OCI-LY7 (cell line): ENCODE measurements at regions not wholly inside any gene's neighbourhood (a gene's known extent, or its start where the extent isn't known, plus 50 kb on each side); places are given as distances from the start of the nearest gene placed in this dataset.

Experiments
- BruUV-seq: library from RNA; stranded (reverse); fragments of 400-500 nt; replicated peaks from 2 replicates; lab custom pipeline; 2021; lab: Mats Ljungman, UMichigan
- CTCF ChIA-PET: fragments of 300-600 bp; sonication (Branson Sonifier 250); formaldehyde crosslinking; loops from one replicate; lab custom pipeline; 2022; ENCODE audit warnings: antibody characterized with exemption; ENCODE audit not compliant: unreplicated experiment; lab: Charles Lee
- POLR2A ChIA-PET: fragments of 300-600 bp; sonication (Branson Sonifier 250); formaldehyde crosslinking; loops from one replicate; lab custom pipeline; 2022; ENCODE audit warnings: antibody characterized with exemption; lab: Charles Lee
- DNase-seq: peaks from one replicate; pipeline ENCODE4 v3.0.0-alpha.2; 2015; ENCODE audit warnings: low spot score
- H2AFZ ChIP-seq: fragments of 200-600 bp; sonication (generic), shearing (Covaris generic); 2 replicates; pipeline ENCODE4 v1.6.1; 2014; ENCODE audit warnings: mild to moderate bottlenecking, antibody characterized with exemption, low read length, moderate library complexity
- H3K27ac ChIP-seq: fragments of 200-600 bp; sonication (generic); 2 replicates; pipeline ENCODE4 v1.5.1; 2014; ENCODE audit warnings: mixed run types, low read depth, mild to moderate bottlenecking, moderate library complexity, low read length, inconsistent platforms; ENCODE audit not compliant: poor library complexity, severe bottlenecking
- H3K36me3 ChIP-seq: fragments of 200-600 bp; sonication (generic); 2 replicates; pipeline ENCODE4 v1.6.1; 2014; ENCODE audit warnings: mild to moderate bottlenecking, antibody characterized with exemption, low read length, moderate library complexity, mixed read lengths; ENCODE audit not compliant: insufficient read depth
- H3K4me1 ChIP-seq: fragments of 200-600 bp; sonication (generic); 2 replicates; pipeline ENCODE4 v1.5.1; 2014; ENCODE audit warnings: mild to moderate bottlenecking, low read length; ENCODE audit not compliant: insufficient read depth, poor library complexity, severe bottlenecking
- H3K4me2 ChIP-seq: fragments of 200-600 bp; sonication (generic); 2 replicates; pipeline ENCODE4 v1.6.1; 2014; ENCODE audit warnings: mild to moderate bottlenecking, low read length
- H3K4me3 ChIP-seq: fragments of 200-600 bp; sonication (generic); 2 replicates; pipeline ENCODE4 v1.5.1; 2014; ENCODE audit warnings: mild to moderate bottlenecking, low read depth, low read length; ENCODE audit not compliant: poor library complexity, severe bottlenecking
- H3K79me2 ChIP-seq: fragments of 200-600 bp; sonication (generic); 2 replicates; pipeline ENCODE4 v1.6.1; 2016; ENCODE audit warnings: low read depth, mild to moderate bottlenecking, low read length, moderate library complexity, mixed read lengths; ENCODE audit not compliant: insufficient read depth
- H3K9me2 ChIP-seq: fragments of 200-600 bp; sonication (generic); 2 replicates; pipeline ENCODE4 v1.6.1; 2016; ENCODE audit warnings: mild to moderate bottlenecking, low read length, mixed read lengths; ENCODE audit not compliant: insufficient read depth
- H3K9me3 ChIP-seq: fragments of 200-600 bp; sonication (generic); 2 replicates; pipeline ENCODE4 v1.6.1; 2014; ENCODE audit warnings: mild to moderate bottlenecking, mixed run types, low read length, mixed read lengths
- H4K20me1 ChIP-seq: fragments of 200-600 bp; sonication (generic); 2 replicates; pipeline ENCODE4 v1.6.1; 2014; ENCODE audit warnings: mild to moderate bottlenecking, antibody characterized with exemption, low read length, moderate library complexity, mixed read lengths; ENCODE audit not compliant: insufficient read depth
- EZH2phosphoT487 ChIP-seq: fragments of 200-600 bp; sonication (generic); IDR thresholded peaks from 2 replicates; pipeline ENCODE4 v1.6.1; 2018; ENCODE audit warnings: low read depth, borderline replicate concordance, mild to moderate bottlenecking, mixed run types, antibody characterized with exemption, low read length, moderate library complexity, mixed read lengths
- intact Hi-C: fragments of 100-400 bp; cut with micrococcal nuclease; formaldehyde crosslinking; loops from one replicate; pipeline ENCODE4 v1.10.0; 2022; ENCODE audit not compliant: unreplicated experiment
- TF ChIP-seq, protein P1 (sequence below): fragments of 200-600 bp; sonication (generic); conservative IDR thresholded peaks from 2 replicates; pipeline ENCODE4 v1.5.1; 2014; ENCODE audit warnings: mild to moderate bottlenecking, antibody characterized with exemption, low read length, moderate library complexity, mixed read lengths

DNA sequence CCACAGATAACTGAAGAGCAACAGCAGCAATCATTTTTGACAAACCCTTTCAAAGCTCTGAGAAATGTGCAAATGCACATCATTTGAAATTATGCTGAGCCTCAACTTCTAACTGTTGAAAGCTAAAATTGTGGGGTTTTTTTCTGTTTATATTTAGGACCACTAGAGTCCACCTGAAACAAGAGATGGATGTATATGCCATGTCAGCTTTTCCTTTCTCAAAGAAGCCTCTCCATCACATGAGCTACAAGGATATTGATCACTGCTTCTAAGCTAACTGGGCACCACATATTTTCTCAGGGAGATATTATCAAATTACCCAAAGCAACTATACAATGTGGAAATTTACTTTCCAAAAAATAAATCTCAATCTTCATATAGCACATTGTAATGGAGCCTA, 498.6 kb upstream of the ZNF385D start:
- ChIA-PET CTCF (no interaction called here), POLR2A (no interaction called here)
- Histone ChIP-seq H3K36me3 (no peaks in the 10 kb centered on the region), H3K79me2 (no peaks in the 10 kb centered on the region), H3K4me3 (no peak overlapping the region), H2AFZ (no peak overlapping the region), H3K27ac (no peak overlapping the region), H4K20me1 (no peaks in the 10 kb centered on the region), H3K4me1 (no peaks in the 10 kb centered on the region), H3K9me3 (no peaks in the 10 kb centered on the region), H3K9me2 (no peaks in the 10 kb centered on the region), H3K4me2 (no peak overlapping the region)
- no TSS peak for BruUV-seq
- intact Hi-C loops = no loop called here
- DNase-seq = no peak
- TF ChIP-seq, protein P1, sequence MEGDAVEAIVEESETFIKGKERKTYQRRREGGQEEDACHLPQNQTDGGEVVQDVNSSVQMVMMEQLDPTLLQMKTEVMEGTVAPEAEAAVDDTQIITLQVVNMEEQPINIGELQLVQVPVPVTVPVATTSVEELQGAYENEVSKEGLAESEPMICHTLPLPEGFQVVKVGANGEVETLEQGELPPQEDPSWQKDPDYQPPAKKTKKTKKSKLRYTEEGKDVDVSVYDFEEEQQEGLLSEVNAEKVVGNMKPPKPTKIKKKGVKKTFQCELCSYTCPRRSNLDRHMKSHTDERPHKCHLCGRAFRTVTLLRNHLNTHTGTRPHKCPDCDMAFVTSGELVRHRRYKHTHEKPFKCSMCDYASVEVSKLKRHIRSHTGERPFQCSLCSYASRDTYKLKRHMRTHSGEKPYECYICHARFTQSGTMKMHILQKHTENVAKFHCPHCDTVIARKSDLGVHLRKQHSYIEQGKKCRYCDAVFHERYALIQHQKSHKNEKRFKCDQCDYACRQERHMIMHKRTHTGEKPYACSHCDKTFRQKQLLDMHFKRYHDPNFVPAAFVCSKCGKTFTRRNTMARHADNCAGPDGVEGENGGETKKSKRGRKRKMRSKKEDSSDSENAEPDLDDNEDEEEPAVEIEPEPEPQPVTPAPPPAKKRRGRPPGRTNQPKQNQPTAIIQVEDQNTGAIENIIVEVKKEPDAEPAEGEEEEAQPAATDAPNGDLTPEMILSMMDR = no peak
- TF ChIP-seq EZH2phosphoT487 = no peak

DNA sequence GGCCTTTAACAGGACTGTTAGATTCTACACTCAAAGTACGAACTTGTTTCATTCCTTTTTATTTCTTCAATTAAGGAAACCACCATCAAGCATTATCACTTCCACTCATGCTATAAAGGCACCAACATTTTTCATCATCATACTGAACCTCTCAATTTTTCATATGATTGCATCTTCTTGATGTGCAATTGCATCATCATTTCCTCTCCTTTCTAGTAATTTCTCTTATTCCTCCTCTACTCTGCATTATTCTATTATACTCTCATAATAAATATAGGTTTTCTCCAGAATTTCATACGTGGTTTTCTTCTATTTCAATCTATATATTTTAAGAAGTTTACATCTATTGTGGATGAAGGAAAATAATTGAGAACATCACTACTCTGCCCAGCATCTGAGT, 506.2 kb upstream of the ZNF385D start:
- H3K36me3 ChIP-seq = no peaks in the 10 kb centered on the region
- no peak overlapping the region for H2AFZ ChIP-seq
- no peak overlapping the region for H3K4me2 ChIP-seq
- ChIA-PET POLR2A (no interaction called here), CTCF (no interaction called here)
- H3K79me2 ChIP-seq = no peaks in the 10 kb centered on the region
- H3K4me1 ChIP-seq = no peaks in the 10 kb centered on the region
- no TSS peak for BruUV-seq
- TF ChIP-seq, protein P1 = no peak
- H3K4me3 ChIP-seq = no peak overlapping the region
- intact Hi-C loops = no loop called here
- no peaks in the 10 kb centered on the region for H3K9me2 ChIP-seq
- no peak for DNase-seq
- no peak overlapping the region for H3K27ac ChIP-seq
- no peaks in the 10 kb centered on the region for H3K9me3 ChIP-seq
- H4K20me1 ChIP-seq = no peaks in the 10 kb centered on the region

DNA sequence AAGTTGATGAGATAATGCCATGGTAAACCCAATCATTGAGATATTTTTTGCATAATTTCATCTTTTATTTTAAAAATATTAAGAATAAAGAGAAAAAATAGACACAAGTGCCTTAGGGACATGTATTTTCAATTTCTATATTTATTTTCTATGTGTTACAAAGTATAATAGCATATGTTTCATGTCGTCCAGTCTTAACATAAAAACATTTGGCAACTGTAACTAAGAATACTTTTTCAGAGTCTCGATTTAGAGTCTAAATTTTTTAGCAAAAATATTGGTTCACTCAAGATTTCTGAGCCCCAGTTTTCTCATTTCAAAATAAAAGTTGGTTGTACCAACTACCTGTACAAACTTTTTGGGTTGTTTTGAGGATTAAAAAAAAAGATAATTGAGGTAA, 511.4 kb upstream of the ZNF385D start:
- POLR2A ChIA-PET = no interaction called here
- H3K27ac ChIP-seq = no peak overlapping the region
- CTCF ChIA-PET = no interaction called here

More for the DNA sequence above, 511.4 kb upstream of the ZNF385D start:
- Histone ChIP-seq H4K20me1 (no peaks in the 10 kb centered on the region), H3K36me3 (no peaks in the 10 kb centered on the region), H2AFZ (no peak overlapping the region), H3K79me2 (no peaks in the 10 kb centered on the region), H3K9me3 (no peaks in the 10 kb centered on the region), H3K4me2 (no peak overlapping the region), H3K4me1 (no peaks in the 10 kb centered on the region), H3K9me2 (no peaks in the 10 kb centered on the region), H3K4me3 (no peak overlapping the region)
- DNase-seq = no peak
- no peak for TF ChIP-seq EZH2phosphoT487
- intact Hi-C loops = no loop called here
- BruUV-seq = no TSS peak
